GM23248 (cell line): ENCODE measurements at regions not wholly inside any gene's neighbourhood (a gene's known extent, or its start where the extent isn't known, plus 50 kb on each side); places are given as distances from the start of the nearest gene placed in this dataset.

Experiments used
- EZH2 ChIP-seq: fragments of 200-600 bp; sonication (generic); IDR thresholded peaks from 2 replicates; pipeline ENCODE4 v1.6.1; 2018; ENCODE audit warnings: antibody characterized with exemption, mild to moderate bottlenecking; ENCODE audit not compliant: insufficient read depth, poor library complexity, severe bottlenecking
- EZH2phosphoT487 ChIP-seq: fragments of 200-600 bp; sonication (generic); IDR thresholded peaks from 2 replicates; pipeline ENCODE4 v1.6.1; 2018; ENCODE audit warnings: antibody characterized with exemption, moderate library complexity, mild to moderate bottlenecking, low read depth; ENCODE audit not compliant: insufficient read depth

GRCh38 chr12:81944886-81945285, 185.7 kb upstream of the PPFIA2 start:
- TF ChIP-seq EZH2 (no peak), EZH2phosphoT487 (no peak)
